ENCODE measurements at regions not wholly inside any gene's neighbourhood (a gene's known extent, or its start where the extent isn't known, plus 50 kb on each side); places are given as distances from the start of the nearest gene placed in this dataset.

DNA sequence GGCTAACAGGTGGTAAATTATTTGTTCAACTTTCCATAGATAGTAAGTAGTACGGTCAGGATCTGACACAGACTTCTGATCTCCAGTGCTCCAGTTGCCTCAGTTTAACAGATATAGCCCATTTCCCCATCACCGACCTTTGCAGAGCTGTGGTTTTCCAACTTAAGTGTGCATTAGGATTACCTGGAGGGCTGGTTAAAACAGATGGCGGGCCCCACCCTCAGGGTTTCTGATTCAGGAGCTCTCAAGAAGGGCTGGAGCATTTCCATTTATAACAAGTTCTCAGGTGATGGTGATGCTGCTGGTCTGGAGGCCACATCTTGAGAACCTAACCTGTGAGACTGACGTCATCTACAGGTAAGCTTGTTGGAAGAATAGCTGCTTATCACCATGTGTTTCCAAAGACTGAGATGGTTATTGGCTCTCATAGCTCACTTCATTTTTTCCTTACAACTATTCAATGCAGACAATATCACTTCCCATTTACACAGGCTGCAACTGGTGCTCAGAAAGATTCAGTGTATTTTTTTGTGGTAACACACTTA, 360.1 kb upstream of the CHD6 start:
- no peak for TF ChIP-seq POLR2A (IDR thresholded peaks at IDR 0.05)
- no peak for TF ChIP-seq CTCF (IDR thresholded peaks at IDR 0.05)

Data from vagina (tissue), 2 donors.